NCI-H2196 (cell line): ENCODE measurements at regions not wholly inside any gene's neighbourhood (a gene's known extent, or its start where the extent isn't known, plus 50 kb on each side); places are given as distances from the start of the nearest gene placed in this dataset.

Experiments
- DNase-seq: peaks from one replicate; lab custom pipeline; 2025; ENCODE audit not compliant: unreplicated experiment; lab: John Stamatoyannopoulos, UW

GRCh38 chr18:8458546-8459215 is 150.6 kb upstream of the RAB12 start:
- DNase-seq: no peak

DNA sequence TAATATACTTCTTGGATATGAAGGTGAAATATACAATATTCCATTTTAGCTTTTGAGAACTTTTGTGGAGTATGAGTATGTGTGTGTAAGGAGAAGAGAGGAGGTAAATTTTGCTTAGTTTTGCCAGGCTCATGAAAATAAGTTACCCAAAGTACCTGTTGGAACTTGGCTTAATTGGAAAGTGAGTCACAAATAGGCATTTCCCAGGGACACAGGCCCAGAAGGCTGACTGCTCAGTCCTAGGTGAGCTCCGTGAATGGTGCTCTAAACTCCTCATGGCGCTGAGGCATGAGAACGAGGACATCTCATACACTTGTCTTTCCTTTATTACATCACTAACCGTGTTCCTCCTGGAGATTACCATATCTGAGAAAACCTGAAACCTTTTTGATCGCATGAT is 148.5 kb upstream of the RAB12 start:
- no peak for DNase-seq

- DNase-seq: no peak
These were observed 147.7 kb upstream of the RAB12 start for GRCh38 chr18:8461544-8461943.

- no peak for DNase-seq
These were observed 146.5 kb upstream of the RAB12 start for GRCh38 chr18:8462651-8463185.

GRCh38 chr18:8463791-8464190 is 145.4 kb upstream of the RAB12 start:
- no peak for DNase-seq

- no peak for DNase-seq
These were observed 141.0 kb upstream of the RAB12 start for GRCh38 chr18:8468191-8468590.

- no peak for DNase-seq
These were observed 140.3 kb upstream of the RAB12 start for GRCh38 chr18:8468921-8469335.

DNA sequence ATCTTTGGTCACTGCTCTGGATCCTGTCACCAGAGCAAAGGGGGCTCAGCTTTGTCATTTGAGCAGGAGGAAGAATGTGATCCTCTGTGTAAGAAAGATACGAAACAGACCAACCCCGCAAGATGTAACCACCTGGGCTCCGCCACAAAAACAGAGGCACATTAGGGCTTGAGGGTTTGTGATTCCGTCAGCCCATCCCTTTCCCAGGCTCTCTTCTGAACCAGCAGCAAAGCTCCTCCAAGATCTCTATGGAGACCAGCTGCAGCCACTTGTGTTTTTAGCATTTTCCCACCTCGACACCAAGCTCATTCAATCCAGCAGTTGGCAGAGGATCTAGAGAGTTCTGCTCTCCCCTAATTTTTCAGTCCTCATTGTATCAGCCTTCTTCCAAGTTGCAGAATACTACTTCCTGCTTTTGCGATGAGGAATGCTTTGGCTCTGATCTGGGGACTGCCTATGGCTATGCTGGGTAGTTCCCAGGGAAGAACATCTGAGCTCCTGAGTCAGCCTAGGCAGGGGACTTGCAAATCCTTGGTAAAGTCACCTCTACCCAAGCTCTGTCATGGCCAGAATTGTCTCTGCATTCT is 139.6 kb upstream of the RAB12 start:
- no peak for DNase-seq

DNA sequence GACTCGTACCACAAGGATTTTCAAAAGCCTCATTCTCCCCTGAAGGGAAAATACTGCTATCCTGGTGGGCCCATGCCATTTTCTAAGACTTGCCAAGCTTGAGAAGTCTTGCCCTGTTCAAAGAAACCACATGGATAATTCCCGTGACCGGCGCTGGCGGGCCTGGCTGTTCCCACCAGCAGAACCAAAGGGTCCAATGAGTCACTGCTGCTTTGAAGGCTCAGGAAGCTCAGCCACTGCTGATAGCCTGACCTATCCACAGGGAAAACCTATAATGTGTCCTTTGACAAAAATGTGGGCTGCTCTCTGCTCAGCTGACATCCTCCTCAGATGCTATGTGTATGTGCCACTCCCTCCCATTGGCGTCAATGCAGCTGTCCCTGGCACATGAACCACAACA is 137.9 kb upstream of the RAB12 start:
- no peak for DNase-seq

- no peak for DNase-seq
These were observed 134.6 kb upstream of the RAB12 start for GRCh38 chr18:8474661-8475060.

DNA sequence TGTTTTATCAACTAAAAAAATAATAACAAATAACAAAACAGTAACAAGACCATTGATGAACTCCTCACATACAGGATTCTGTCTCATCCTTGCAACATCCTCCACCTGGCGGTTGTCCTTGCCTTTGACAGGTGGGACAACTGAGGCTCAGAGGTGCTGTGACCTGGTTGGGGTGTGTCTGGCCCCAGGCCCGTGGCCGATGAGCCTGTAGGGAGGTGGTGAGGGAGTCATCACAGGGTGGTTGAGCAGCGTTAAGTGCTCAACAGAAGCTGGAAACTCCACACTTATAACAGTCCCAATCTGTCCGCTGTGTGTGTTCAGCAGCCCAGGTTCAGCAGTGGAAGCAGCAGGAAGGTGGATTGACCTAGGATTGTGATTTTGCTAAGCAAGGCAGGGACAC is 131.6 kb upstream of the RAB12 start:
- no peak for DNase-seq

DNA sequence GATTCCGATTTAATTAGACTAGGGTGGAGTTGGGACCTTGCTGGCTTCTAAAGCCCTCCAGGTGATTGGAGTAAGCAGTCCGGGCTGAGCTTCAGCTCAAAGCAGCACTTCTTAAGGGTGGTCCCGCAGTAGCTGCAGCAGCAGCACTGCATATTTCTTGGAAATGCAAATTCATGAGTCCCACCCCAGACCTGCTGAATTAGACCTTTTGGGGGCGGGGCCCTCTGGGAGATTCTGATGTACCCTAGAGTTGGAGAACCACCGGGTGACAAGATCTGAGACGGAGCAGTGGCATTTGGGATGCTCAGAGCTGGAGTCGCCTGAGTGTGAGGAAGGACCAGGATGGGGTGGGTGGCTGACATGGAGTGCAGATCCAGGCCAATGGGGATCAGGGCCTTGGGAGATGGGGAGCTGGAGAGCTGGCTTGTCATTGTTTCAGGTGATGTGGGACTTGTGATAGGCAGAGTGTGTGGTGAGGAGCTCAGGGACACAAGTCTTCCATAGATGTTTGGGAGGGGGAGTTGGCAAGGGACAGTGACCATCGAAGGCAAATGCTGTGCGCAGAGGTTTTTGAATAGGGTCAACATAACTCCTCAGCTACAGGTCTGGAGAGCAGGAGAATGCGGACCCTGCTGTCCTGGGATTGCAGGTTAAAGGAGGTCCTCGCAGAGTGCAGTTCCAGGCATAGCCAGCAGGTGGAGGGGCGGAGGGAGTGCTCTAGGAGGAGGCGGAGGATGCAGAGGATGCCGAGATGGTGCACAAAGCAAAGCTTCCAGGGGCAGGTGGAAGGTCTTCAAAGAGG is 130.9 kb upstream of the RAB12 start:
- DNase-seq: peak; percentile 81

DNA sequence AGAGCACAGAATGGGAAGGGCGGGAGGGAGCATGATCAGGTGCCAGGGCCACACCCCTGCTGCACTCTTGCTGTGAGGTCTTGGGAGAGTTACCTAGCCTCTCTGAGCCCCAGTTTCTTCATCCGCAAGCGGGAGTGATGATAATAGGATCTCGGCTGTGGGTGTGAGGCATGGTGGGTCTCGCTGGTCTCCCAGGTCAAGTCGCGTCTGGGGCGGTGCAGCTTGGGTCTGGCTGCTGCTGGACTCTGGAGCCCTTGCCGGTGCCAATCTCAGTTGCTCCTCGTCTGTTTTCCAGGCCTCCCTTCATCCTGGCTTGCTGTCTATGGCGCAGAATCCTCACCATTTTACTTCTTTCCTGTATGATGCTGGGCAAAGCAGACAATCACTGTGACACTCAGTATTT is 130.3 kb upstream of the RAB12 start:
- no peak for DNase-seq

DNA sequence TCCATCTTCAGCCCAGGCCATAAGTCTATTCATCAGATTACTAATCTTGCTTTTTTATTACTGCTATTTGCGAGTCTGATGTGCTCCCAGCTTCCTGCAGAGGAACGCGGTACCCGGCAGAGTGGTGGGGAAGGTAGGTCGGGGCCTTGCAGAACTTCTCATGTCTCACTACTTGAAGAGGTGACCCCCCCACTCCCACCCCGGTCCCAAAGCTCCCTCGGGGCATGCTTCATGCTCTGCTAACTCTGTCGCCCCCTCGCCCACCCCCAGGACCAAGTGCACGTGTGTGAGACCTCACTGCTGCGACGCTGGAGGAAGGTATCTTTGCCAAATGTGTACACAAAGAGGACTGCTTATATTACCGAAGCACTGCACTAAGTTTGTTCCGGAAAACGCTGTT is 129.4 kb upstream of the RAB12 start:
- no peak for DNase-seq

- DNase-seq: peak; percentile 61
These were observed 128.5 kb upstream of the RAB12 start for GRCh38 chr18:8480506-8481328.

- DNase-seq: no peak
These were observed 124.3 kb upstream of the RAB12 start for GRCh38 chr18:8484951-8485350.

DNA sequence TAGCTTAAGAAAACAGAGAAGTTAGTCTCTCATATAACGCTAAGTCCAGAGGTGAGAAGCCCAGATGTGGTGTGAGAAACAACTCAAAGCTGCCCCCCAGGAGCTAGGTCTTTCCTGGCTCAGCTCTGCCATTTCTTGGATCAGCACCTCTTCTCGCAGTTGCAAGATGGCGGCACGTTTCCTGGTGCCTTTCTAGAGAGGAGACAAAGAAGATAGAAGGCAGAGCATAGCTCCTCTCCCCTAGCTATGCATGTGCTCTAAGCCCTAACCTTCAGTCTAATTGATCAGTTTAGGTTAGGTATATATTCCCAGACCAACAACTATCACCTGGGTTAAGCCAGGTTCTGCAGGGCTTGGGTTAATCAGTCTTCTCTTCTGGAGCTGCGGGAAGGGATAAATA is 119.5 kb upstream of the RAB12 start:
- DNase-seq: no peak

DNA sequence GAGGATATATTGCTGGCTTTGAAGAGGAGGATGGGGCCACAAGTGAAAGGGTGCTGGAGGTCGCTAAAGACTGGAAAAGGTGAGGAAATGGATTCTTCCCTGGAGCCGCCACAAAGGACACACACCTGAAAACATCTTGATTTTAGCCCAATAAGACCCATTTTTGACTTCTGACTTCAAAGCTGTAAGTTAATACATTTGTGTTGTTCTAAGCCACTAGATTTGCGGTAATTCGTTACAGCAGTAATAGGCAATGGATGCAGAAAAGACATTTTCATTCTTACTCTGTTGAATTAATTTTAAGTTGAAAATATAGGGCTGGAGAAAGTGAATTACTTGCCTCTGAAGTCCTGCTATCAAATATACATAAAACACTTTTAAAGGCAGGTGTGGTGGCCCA is 117.7 kb upstream of the RAB12 start:
- DNase-seq: no peak

DNA sequence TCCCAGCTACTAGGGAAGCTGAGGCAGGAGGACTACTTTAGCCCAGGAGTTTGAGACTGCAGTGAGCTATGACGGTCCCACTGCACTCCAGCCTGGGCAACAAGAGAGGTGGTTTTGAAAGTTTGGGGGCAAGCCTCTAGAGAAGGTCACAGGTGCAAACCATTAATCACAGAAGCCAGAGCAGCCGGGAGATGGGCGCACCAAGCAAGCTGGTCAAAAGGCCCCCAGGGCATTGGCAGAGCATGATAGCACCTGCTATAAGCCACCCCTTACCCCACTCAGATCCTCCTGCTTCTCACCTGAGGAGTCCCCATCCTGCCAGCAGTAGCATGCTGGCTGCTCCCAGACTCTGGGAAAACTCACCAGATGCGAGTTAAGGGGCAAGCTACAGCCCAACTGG is 116.1 kb upstream of the RAB12 start:
- no peak for DNase-seq

DNA sequence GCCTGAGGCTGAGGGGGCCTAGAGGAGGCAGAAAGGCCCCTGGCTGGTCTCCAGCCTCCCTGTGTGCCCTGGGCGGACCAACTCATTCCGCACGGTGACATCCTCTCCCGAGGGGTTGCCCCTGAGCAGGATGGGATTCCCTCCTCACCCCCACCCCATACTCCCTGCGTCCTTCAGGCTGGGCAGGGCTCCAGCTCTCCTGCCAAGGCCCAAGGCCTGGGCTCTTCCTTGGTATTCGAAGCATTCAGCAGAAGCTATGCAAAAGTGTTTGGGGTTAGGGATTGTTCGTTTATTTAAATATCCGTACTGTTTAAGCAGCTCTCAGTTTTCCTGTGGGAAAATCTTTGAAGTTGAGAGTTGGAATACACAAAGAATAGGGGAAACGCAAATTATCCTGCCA is 113.1 kb upstream of the RAB12 start:
- no peak for DNase-seq

GRCh38 chr18:8498905-8499304 is 110.3 kb upstream of the RAB12 start:
- DNase-seq: no peak
